HCT116 (cell line): ENCODE measurements at regions not wholly inside any gene's neighbourhood (a gene's known extent, or its start where the extent isn't known, plus 50 kb on each side); places are given as distances from the start of the nearest gene placed in this dataset.

ENCODE experiments used
- ATAC-seq: fragments of 200-7000 bp; cut with Tn5 transposase; 2 replicates; pipeline ENCODE4 v1.9.1; 2020; ENCODE audit warnings: mild to moderate bottlenecking, moderate library complexity
- BruUV-seq: library from RNA; stranded (reverse); fragments of 400-500 nt; replicated peaks from 2 replicates; lab custom pipeline; 2021; lab: Mats Ljungman, UMichigan
- CTCF ChIA-PET: fragments of 300-600 bp; sonication (Branson Sonifier 250); formaldehyde crosslinking; loops from one replicate; lab custom pipeline; 2021; ENCODE audit warnings: antibody characterized with exemption; lab: Charles Lee
- POLR2A ChIA-PET: fragments of 300-600, 350-600 bp; sonication (Branson Sonifier 250); formaldehyde crosslinking; loops from one replicate; lab custom pipeline; 2021; ENCODE audit warnings: antibody characterized with exemption; lab: Charles Lee
- RAD21 ChIA-PET, 2 experiments: fragments of 300-600 bp; sonication (Branson Sonifier 250); formaldehyde crosslinking; loops; one replicate each; lab custom pipeline; 2023; ENCODE audit warnings: low total read pairs in 2 of 2; ENCODE audit not compliant: uncharacterized antibody in 2 of 2, unreplicated experiment in 2 of 2, low non-redundant PET in 1 of 2; lab: Charles Lee
- DNase-seq: peaks from one replicate; pipeline ENCODE4 v3.0.0-alpha.2; 2010; ENCODE audit warnings: low read depth, low spot score
- H2AFZ ChIP-seq: fragments of 200-600 bp; shearing (Covaris generic), sonication (generic); 2 replicates; pipeline ENCODE4 v1.6.1; 2017; ENCODE audit warnings: low read depth, mixed run types, mixed read lengths, antibody characterized with exemption, low read length; ENCODE audit not compliant: poor library complexity, severe bottlenecking
- H3K27ac ChIP-seq: 2 replicates; pipeline ENCODE4 v1.5.1; 2012; ENCODE audit warnings: low read depth, low read length
- H3K27me3 ChIP-seq: fragments of 200-600 bp; sonication (generic); 2 replicates; pipeline ENCODE4 v1.6.1; 2016; ENCODE audit warnings: mixed run types, low read length, mixed read lengths; ENCODE audit not compliant: insufficient read depth
- H3K36me3 ChIP-seq, 2 experiments: fragments of 200-500 bp in 1 of 2; fragments of 200-600 bp in 1 of 2; sonication (Bioruptor generic) in 1 of 2; sonication (generic) in 1 of 2; 2 replicates each; pipeline versions ENCODE4 v1.5.1 to v1.6.1; 2014 to 2016; ENCODE audit warnings: low read length in 2 of 2, inconsistent platforms in 1 of 2, mixed read lengths in 1 of 2, mixed run types in 1 of 2; ENCODE audit not compliant: insufficient read depth in 2 of 2, control insufficient read depth in 1 of 2
- H3K4me1 ChIP-seq, 2 experiments: fragments of 200-600 bp in 1 of 2; sonication (generic) in 1 of 2; 2 replicates each; pipeline versions ENCODE4 v1.5.1 to v1.6.1; 2012 to 2017; ENCODE audit warnings: low read length in 2 of 2, inconsistent platforms in 1 of 2, mild to moderate bottlenecking in 1 of 2, mixed read lengths in 1 of 2, mixed run types in 1 of 2, moderate library complexity in 1 of 2; ENCODE audit not compliant: insufficient read depth in 2 of 2, control insufficient read depth in 1 of 2
- H3K4me2 ChIP-seq: fragments of 200-600 bp; sonication (generic); 2 replicates; pipeline ENCODE4 v1.6.1; 2017; ENCODE audit warnings: mixed run types, low read length, mixed read lengths
- H3K4me3 ChIP-seq, 2 experiments: fragments of 200-600 bp in 1 of 2; sonication (generic) in 1 of 2; replicated peaks in 1 of 2; 2 replicates each; pipeline ENCODE4 v1.5.1; 2011 to 2016; ENCODE audit warnings: low read length in 2 of 2, control low read depth in 1 of 2, low read depth in 1 of 2, mild to moderate bottlenecking in 1 of 2, mixed read lengths in 1 of 2, mixed run types in 1 of 2
- H3K79me2 ChIP-seq: fragments of 200-600 bp; sonication (generic); 2 replicates; pipeline ENCODE4 v1.6.1; 2017; ENCODE audit warnings: mild to moderate bottlenecking, mixed run types, low read length, moderate library complexity, mixed read lengths; ENCODE audit not compliant: insufficient read depth
- H3K9ac ChIP-seq: fragments of 200-600 bp; sonication (generic); 2 replicates; pipeline ENCODE4 v1.6.1; 2016; ENCODE audit warnings: low read length, mixed read lengths
- H3K9me2 ChIP-seq: fragments of 200-600 bp; sonication (generic), shearing (Covaris generic); 2 replicates; pipeline ENCODE4 v1.6.1; 2017; ENCODE audit warnings: mixed run types, mild to moderate bottlenecking, moderate library complexity; ENCODE audit not compliant: insufficient read depth
- H3K9me3 ChIP-seq, 2 experiments: fragments of 200-500 bp in 1 of 2; fragments of 200-600 bp in 1 of 2; sonication (Bioruptor generic) in 1 of 2; sonication (generic) in 1 of 2; 2 replicates each; pipeline ENCODE4 v1.6.1; 2014 to 2017; ENCODE audit warnings: low read length in 2 of 2, mixed read lengths in 2 of 2, inconsistent platforms in 1 of 2, low read depth in 1 of 2, mild to moderate bottlenecking in 1 of 2, mixed run types in 1 of 2, moderate library complexity in 1 of 2; ENCODE audit not compliant: control insufficient read depth in 1 of 2, insufficient read depth in 1 of 2
- H4K20me1 ChIP-seq: fragments of 200-600 bp; sonication (generic), shearing (Covaris generic); 2 replicates; pipeline ENCODE4 v1.6.1; 2017; ENCODE audit warnings: mixed run types, mild to moderate bottlenecking, moderate library complexity; ENCODE audit not compliant: insufficient read depth
- FOSL1 ChIP-seq: IDR thresholded peaks from 2 replicates; pipeline ENCODE4 v1.6.1; 2012; ENCODE audit warnings: low read depth
- ZNF274 ChIP-seq: fragments of 200-500 bp; sonication (Bioruptor generic); IDR thresholded peaks from 2 replicates; pipeline ENCODE4 v1.6.1; 2014; ENCODE audit warnings: mild to moderate bottlenecking, low read depth, low read length, inconsistent platforms
- intact Hi-C: fragments of 100-400 bp; cut with micrococcal nuclease; formaldehyde crosslinking; loops from 2 replicates; pipeline ENCODE4 v1.10.0; 2022

DNA sequence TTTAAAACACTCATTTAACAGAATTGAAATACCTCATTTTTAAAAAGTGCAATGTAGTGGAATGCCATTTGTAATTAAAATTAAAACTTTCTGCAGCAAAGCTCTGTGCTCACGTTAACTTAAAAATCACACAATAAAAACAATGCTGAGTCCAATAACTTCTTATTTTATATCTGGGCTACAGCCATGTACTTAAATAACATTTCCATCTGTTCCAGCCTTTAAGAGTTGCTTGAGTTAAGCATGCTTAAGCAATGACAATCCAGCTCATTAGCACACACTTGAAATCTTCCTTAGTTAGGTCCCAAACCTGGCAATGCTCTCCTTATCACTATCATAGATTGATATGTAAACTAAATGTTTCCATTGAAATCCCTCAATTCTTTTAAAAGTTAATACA is 132.3 kb upstream of the CDH12 start:
- ChIA-PET CTCF (no interaction called here), POLR2A (no interaction called here), RAD21 (no interaction called here)
- no peaks in the 10 kb centered on the region for H3K79me2 ChIP-seq
- no peaks in the 10 kb centered on the region for H3K9me2 ChIP-seq
- H2AFZ ChIP-seq = no peak overlapping the region
- H3K9me3 ChIP-seq = peaks cover 9 to 12% of the 10 kb centered on the region in 2 experiments; a peak in 2 of 4 replicates
- no TSS peak for BruUV-seq
- intact Hi-C loops = no loop called here
- H3K4me1 ChIP-seq = no peaks in the 10 kb centered on the region
- no peaks in the 10 kb centered on the region for H3K27me3 ChIP-seq
- no peak overlapping the region for H3K4me2 ChIP-seq
- H3K4me3 ChIP-seq = no peak overlapping the region
- H3K9ac ChIP-seq = no peak overlapping the region
- no peaks in the 10 kb centered on the region for H4K20me1 ChIP-seq
- no peak for ATAC-seq
- H3K27ac ChIP-seq = no peak overlapping the region
- TF ChIP-seq FOSL1 = no peak
- no peaks in the 10 kb centered on the region for H3K36me3 ChIP-seq
- DNase-seq = no peak

DNA sequence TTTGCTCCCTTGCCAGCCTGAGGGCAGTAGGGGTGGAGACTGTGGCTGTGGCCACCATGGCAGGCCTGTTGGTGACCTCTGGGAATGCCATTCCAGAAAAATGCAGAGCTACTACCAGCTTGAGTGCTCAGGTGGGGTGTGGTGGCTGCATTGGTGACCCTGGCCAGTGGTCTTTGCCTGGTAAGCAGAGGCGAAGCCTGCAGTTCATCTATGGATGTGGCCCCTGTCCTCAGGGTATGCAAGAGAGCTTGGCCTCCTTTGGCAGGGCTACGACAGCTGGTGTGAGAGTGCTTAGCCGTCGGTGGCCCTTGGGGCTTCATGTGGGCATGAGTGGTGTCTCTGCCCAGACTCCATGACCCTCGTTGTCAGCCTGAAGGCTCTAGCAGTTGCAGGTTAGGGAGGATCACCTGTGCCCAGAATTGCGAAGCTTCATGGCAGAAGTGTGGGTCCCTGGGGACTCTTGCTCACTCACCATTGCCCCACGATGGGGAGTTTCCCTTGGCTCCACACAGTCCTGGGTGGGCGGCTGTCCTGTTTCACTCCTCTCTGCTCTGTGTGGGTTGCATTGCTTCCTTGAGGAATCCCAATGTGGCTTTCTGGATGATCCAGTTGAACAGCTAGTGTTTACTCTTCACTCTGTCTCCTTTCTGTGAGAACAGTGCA is 117.9 kb upstream of the CDH12 start:
- peaks cover 15 to 26% of the 10 kb centered on the region in 2 experiments; a peak in 2 of 4 replicates for H3K9me3 ChIP-seq
- H3K36me3 ChIP-seq = no peaks in the 10 kb centered on the region
- H3K79me2 ChIP-seq = no peaks in the 10 kb centered on the region
- POLR2A ChIA-PET = no interaction called here
- H3K27ac ChIP-seq = no peak overlapping the region
- no peak overlapping the region for H2AFZ ChIP-seq
- intact Hi-C loops = no loop called here
- CTCF ChIA-PET = no interaction called here
- RAD21 ChIA-PET = no interaction called here
- H3K9me2 ChIP-seq = no peaks in the 10 kb centered on the region
- DNase-seq = no peak
- ATAC-seq = no peak
- no peaks in the 10 kb centered on the region for H3K27me3 ChIP-seq
- BruUV-seq = no TSS peak
- no peak overlapping the region for H3K4me3 ChIP-seq
- no peak overlapping the region for H3K9ac ChIP-seq
- H3K4me2 ChIP-seq = no peak overlapping the region
- TF ChIP-seq FOSL1 = no peak
- H4K20me1 ChIP-seq = no peaks in the 10 kb centered on the region
- H3K4me1 ChIP-seq = no peaks in the 10 kb centered on the region

DNA sequence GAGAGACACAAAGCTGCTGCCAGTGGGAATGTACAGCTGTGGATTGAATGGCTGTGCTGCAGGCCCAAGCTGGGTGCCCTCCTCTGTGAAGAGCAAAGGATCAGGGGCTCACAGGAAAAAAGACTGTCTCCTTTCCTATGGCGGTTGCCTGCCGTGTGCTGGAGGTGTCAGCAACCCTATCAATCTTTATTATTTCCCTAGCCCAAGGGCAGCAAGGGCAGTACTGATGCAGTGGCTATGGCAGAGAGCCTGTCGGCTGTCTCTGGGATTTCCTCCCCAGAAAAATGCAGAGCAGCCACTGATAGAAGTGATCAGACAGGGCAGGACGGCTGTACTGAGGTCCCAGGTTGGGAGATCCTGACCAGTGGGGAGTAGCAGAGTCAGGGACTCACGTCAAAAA is 117.3 kb upstream of the CDH12 start:
- Histone ChIP-seq H3K4me2 (no peak overlapping the region), H2AFZ (no peak overlapping the region), H3K36me3 (no peaks in the 10 kb centered on the region), H3K27me3 (no peaks in the 10 kb centered on the region), H3K9me3 (peaks cover 15 to 26% of the 10 kb centered on the region in 2 experiments; a peak in 2 of 4 replicates), H3K4me3 (no peak overlapping the region), H3K9me2 (no peaks in the 10 kb centered on the region), H3K79me2 (no peaks in the 10 kb centered on the region), H3K27ac (no peak overlapping the region), H3K9ac (no peak overlapping the region), H3K4me1 (no peaks in the 10 kb centered on the region), H4K20me1 (no peaks in the 10 kb centered on the region)
- no TSS peak for BruUV-seq
- ChIA-PET CTCF (no interaction called here), POLR2A (no interaction called here), RAD21 (no interaction called here)
- TF ChIP-seq ZNF274 = no peak
- ATAC-seq = no peak
- no peak for DNase-seq
- intact Hi-C loops = no loop called here
